Neural progenitor cell (in vitro differentiated cells): ENCODE measurements at regions not wholly inside any gene's neighbourhood (a gene's known extent, or its start where the extent isn't known, plus 50 kb on each side); places are given as distances from the start of the nearest gene placed in this dataset.

Experiments
- CTCF ChIP-seq: fragments of 200-600 bp; sonication (generic); IDR thresholded peaks from 2 replicates; pipeline ENCODE4 v1.5.1; 2017; ENCODE audit warnings: antibody characterized with exemption, mild to moderate bottlenecking
- EZH2 ChIP-seq: fragments of 200-600 bp; sonication (generic); IDR thresholded peaks from 2 replicates; pipeline ENCODE4 v1.6.1; 2017; ENCODE audit warnings: antibody characterized with exemption, mild to moderate bottlenecking, moderate library complexity

GRCh38 chr13:50679321-50679720 is 164.2 kb downstream of the DLEU7 start:
- TF ChIP-seq EZH2 (no peak), CTCF (no peak)
